Gastrocnemius medialis (tissue), 4 donors: ENCODE measurements at regions not wholly inside any gene's neighbourhood (a gene's known extent, or its start where the extent isn't known, plus 50 kb on each side); places are given as distances from the start of the nearest gene placed in this dataset.

Experiments
- ATAC-seq, 2 donors: fragments of 150-250 bp; one replicate each; pipeline ENCODE4 v1.9.1; 2016
- DNase-seq, 2 donors: peaks; one replicate each; pipeline ENCODE4 v3.0.0-alpha.2; 2019
- H3K27ac ChIP-seq, 4 donors: fragments of 200-600 bp; sonication (generic); 1 replicate in 1 of 4; 2 replicates in 3 of 4; pipeline ENCODE4 v1.5.1; 2016 to 2018; ENCODE audit warnings: mild to moderate bottlenecking in 2 of 4, moderate library complexity in 1 of 4
- H3K27me3 ChIP-seq, 3 donors: fragments of 200-600 bp; sonication (generic) in 2 of 3; 1 replicate in 1 of 3; 2 replicates in 2 of 3; pipeline versions ENCODE4 v1.5.1 to v1.6.0; 2016 to 2019; ENCODE audit warnings: mild to moderate bottlenecking in 1 of 3, moderate library complexity in 1 of 3
- H3K36me3 ChIP-seq, 2 donors: fragments of 200-600 bp; sonication (generic) in 1 of 2; one replicate each; pipeline ENCODE4 v1.5.1; 2017 to 2018
- H3K4me1 ChIP-seq, 2 donors: fragments of 200-600 bp; sonication (generic) in 1 of 2; one replicate each; pipeline ENCODE4 v1.5.1; 2016 to 2017; ENCODE audit warnings: mild to moderate bottlenecking in 2 of 2
- H3K4me3 ChIP-seq, 4 donors: fragments of 200-600 bp; sonication (generic) in 3 of 4; 1 replicate in 1 of 4; 2 replicates in 3 of 4; pipeline ENCODE4 v1.5.1; 2016 to 2019; ENCODE audit warnings: mild to moderate bottlenecking in 2 of 4
- H3K9me3 ChIP-seq, 3 donors: fragments of 200-600 bp; sonication (generic) in 2 of 3; 1 replicate in 1 of 3; 2 replicates in 2 of 3; pipeline ENCODE4 v1.5.1; 2016 to 2019
- CTCF ChIP-seq, 5 experiments: fragments of 450-650 bp in 3 of 5; fragments of 200-600 bp in 2 of 5; sonication (generic) in 2 of 5; IDR thresholded peaks in 4 of 5; conservative IDR thresholded peaks in 1 of 5; 1 replicate in 4 of 5; 2 replicates in 1 of 5; pipeline ENCODE4 v1.5.1; 2016 to 2019; ENCODE audit warnings: antibody characterized with exemption in 5 of 5, mild to moderate bottlenecking in 3 of 5, moderate library complexity in 3 of 5
- POLR2A ChIP-seq, 2 donors: fragments of 450-650 bp; IDR thresholded peaks; one replicate each; pipeline ENCODE4 v1.6.1; 2017; ENCODE audit warnings: antibody characterized with exemption in 2 of 2, mild to moderate bottlenecking in 2 of 2, moderate library complexity in 2 of 2
- in situ Hi-C, 4 donors: fragments of 200-750 bp; cut with MboI; loops; one replicate each; pipeline versions ENCODE4 v1.15.0 to v1.8.0; 2017; ENCODE audit warnings: low sequenced_read_pairs in 4 of 4
- intact Hi-C: fragments of 100-400 bp; cut with DNase I; formaldehyde crosslinking; loops from one replicate; pipeline ENCODE4 v1.15.1; 2023; ENCODE audit warnings: low total_unique reads

GRCh38 chr2:160666154-160667060 is 172.8 kb upstream of the RBMS1 start:
- ATAC-seq (peak; percentile 90 to 92), DNase-seq (no peak)
- Histone ChIP-seq H3K27ac (peak overlapping the region in 3 of 4 donors; percentile 1 to 53 (median 37)), H3K4me3 (no peak overlapping the region), H3K9me3 (no peaks in the 10 kb centered on the region), H3K4me1 (peaks cover 6 to 7% of the 10 kb centered on the region in 2 donors), H3K27me3 (no peaks in the 10 kb centered on the region), H3K36me3 (no peaks in the 10 kb centered on the region)
- no peak for TF ChIP-seq CTCF (IDR thresholded peaks at IDR 0.05 in 4 of 5, conservative IDR thresholded peaks at IDR 0.05 in 1 of 5)
- intact Hi-C loops (no loop called here), in situ Hi-C loops (no loop called here)

GRCh38 chr2:160667811-160668210 is 174.2 kb upstream of the RBMS1 start:
- DNase-seq (no peak), ATAC-seq (no peak)
- TF ChIP-seq CTCF (IDR thresholded peaks at IDR 0.05 in 4 of 5, conservative IDR thresholded peaks at IDR 0.05 in 1 of 5) (no peak), POLR2A (IDR thresholded peaks at IDR 0.05) (no peak)
- Histone ChIP-seq H3K36me3 (no peaks in the 10 kb centered on the region), H3K27me3 (no peaks in the 10 kb centered on the region), H3K4me1 (peaks cover 6 to 7% of the 10 kb centered on the region in 2 donors), H3K4me3 (no peak overlapping the region), H3K9me3 (no peaks in the 10 kb centered on the region), H3K27ac (no peak overlapping the region)
- in situ Hi-C loops (no loop called here), intact Hi-C loops (no loop called here)

GRCh38 chr2:160670618-160671017 is 177.0 kb upstream of the RBMS1 start:
- Histone ChIP-seq H3K36me3 (no peaks in the 10 kb centered on the region), H3K9me3 (no peaks in the 10 kb centered on the region), H3K4me3 (no peak overlapping the region), H3K4me1 (peaks cover 6 to 7% of the 10 kb centered on the region in 2 donors), H3K27me3 (no peaks in the 10 kb centered on the region), H3K27ac (no peak overlapping the region)
- TF ChIP-seq POLR2A (IDR thresholded peaks at IDR 0.05) (no peak), CTCF (IDR thresholded peaks at IDR 0.05 in 4 of 5, conservative IDR thresholded peaks at IDR 0.05 in 1 of 5) (no peak)
- no peak for DNase-seq
- in situ Hi-C loops (no loop called here), intact Hi-C loops (no loop called here)
- ATAC-seq: no peak

GRCh38 chr2:160672211-160672610 is 178.6 kb upstream of the RBMS1 start:
- TF ChIP-seq POLR2A (IDR thresholded peaks at IDR 0.05): no peak
- TF ChIP-seq CTCF (IDR thresholded peaks at IDR 0.05 in 4 of 5, conservative IDR thresholded peaks at IDR 0.05 in 1 of 5): no peak
- H3K9me3 ChIP-seq: no peaks in the 10 kb centered on the region
- no peak for ATAC-seq
- no peak for DNase-seq
- peaks cover 0 to 1% of the 10 kb centered on the region in 2 donors for H3K4me1 ChIP-seq
- H3K27ac ChIP-seq: no peak overlapping the region
- in situ Hi-C loops (no loop called here), intact Hi-C loops (no loop called here)
- no peaks in the 10 kb centered on the region for H3K27me3 ChIP-seq
- no peaks in the 10 kb centered on the region for H3K36me3 ChIP-seq
- H3K4me3 ChIP-seq: no peak overlapping the region
